C1 segment of cervical spinal cord (tissue), 14 donors: ENCODE measurements at regions not wholly inside any gene's neighbourhood (a gene's known extent, or its start where the extent isn't known, plus 50 kb on each side); places are given as distances from the start of the nearest gene placed in this dataset.

Source experiments
- DNase-seq, 14 donors: peaks; one replicate each; lab custom pipeline; 2025; lab: John Stamatoyannopoulos, UW

DNA sequence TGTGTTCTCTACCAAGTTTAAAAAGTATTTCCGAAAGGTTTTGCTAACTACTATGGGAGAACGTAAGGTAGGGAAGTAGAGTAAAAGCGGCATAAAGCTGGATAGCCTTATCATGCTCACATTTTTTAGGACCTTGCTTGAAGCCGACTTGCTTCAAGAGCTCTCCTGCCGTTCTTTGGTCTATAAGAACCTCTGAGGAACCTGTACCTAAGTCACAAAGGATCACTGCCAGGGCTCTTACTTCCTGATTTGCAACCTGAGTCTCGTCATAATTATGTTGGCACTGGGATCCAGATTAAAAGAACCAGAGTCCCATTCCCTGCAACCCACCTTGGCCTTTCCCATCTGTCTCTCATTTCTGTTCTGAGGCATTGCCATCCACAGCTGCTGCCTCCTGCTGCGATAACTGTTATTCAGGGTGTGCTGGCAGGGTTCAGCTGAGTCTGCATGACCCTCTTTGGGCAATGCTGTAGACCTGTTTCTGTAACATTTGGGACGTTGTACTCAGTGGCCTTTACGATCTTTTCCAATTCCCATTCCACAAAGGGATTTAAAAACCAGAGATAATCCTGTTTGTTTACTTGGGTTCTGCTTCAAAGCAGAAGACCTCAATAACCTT, 131.0 kb upstream of the UMPS start:
- DNase-seq = no peak

DNA sequence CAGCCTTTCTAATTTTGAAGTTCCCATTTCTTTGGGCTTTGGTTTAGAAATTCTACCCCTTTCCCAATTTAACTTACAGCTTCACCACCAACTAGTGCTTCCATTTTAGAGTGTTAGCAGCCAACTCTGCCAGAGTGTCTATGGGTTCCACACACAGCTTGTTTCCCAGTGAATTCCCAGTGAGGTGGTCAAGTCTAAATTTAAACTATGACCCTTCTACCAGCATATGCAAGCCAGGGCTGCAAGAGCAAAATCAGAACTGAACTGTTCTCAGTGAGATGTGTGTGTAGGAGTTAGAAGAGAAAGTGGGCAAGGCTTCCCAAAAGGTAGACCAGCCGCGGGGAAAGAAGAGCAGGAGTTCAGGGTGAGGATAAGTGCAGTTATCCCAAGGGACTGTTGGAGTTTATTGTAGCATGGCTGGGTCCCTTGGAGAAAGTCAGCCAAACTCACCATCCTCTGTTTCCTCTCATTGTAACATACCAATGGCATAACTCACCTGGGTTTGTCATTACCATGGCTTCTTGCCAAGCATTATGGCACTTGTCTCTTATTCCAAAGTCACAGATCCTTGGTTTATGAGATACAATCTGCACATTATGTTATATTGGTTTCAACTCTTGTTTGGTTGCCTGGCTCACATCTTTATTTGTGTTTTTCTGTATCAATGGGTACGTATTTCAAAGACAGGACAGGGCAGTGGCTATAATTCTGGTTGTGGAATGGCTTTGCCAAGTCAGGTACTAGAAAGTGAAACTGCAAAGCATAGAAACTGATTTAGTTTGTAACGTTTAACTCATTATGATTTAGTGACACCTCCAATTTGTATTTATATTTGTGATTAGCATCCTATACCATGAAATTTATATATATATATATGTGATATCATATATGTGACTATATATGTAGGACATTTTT, 130.2 kb upstream of the UMPS start:
- no peak for DNase-seq

DNA sequence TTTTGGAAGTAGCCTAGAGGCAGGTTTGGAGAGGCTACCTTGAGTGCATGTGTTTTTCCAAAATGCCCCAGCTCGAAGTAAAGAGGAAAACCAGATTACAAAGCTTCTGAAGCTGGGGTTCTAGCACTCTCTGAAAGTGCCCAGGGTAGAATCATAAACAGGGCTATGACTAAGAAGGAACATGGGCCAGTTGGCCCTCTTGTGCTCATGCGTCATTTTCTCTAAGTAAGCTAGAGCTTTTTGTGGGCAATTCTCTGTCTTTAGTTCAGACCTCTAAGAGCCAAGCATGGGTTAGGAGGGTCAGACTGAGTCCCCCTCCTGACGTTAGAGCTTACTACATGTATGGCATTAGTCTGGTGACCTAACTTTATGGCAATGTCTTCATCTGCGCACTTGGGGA, 129.5 kb upstream of the UMPS start:
- no peak for DNase-seq

DNA sequence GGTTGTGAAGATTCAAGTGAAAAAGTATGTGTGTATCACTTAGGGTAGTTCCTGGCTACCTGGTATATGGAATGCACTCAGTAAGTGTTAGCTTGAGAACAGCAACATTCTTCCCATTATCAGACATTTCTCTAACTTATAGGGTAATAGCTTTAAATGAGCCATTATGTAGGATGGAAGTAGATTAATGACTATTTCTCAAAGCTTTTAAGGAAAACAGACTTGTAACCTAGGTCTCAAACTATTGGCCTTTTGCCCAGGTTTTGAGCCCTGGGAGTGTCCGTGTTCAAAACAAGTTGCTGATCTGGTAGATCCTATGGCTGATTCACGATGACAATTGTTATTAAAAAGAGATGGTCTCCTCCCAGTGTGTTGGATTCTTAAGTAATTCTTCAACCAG, 129.1 kb upstream of the UMPS start:
- DNase-seq = no peak

DNA sequence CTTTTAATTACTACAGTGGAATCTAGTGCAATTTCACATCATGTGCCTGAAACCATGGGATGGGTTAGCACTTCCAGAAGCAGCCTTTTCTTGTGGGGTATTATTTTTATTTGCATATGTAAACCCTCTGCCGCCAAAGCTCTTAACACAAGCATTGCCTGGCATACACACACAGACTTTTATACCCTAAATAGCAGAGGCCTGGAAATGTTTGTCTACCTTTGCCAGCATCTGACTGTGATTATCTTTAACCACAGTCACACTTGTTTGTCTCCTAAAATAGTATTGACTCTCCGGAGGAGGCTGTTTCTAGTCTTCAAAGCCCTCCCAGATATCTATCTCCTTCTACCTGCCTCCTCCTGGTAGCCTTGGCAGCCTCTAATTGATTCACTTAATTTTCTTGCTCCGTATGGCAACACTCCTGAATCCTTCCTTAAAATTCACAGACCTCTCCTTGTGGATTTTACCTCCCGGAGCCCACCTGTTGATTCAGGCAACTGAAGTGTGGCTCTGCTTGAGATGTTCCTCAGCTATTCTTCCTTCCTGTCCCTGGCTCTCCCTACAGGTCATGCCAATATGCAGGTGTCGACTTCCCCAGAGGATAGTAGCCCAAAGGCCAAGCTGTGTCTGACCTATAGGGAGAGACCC, 127.1 kb upstream of the UMPS start:
- DNase-seq = no peak

DNA sequence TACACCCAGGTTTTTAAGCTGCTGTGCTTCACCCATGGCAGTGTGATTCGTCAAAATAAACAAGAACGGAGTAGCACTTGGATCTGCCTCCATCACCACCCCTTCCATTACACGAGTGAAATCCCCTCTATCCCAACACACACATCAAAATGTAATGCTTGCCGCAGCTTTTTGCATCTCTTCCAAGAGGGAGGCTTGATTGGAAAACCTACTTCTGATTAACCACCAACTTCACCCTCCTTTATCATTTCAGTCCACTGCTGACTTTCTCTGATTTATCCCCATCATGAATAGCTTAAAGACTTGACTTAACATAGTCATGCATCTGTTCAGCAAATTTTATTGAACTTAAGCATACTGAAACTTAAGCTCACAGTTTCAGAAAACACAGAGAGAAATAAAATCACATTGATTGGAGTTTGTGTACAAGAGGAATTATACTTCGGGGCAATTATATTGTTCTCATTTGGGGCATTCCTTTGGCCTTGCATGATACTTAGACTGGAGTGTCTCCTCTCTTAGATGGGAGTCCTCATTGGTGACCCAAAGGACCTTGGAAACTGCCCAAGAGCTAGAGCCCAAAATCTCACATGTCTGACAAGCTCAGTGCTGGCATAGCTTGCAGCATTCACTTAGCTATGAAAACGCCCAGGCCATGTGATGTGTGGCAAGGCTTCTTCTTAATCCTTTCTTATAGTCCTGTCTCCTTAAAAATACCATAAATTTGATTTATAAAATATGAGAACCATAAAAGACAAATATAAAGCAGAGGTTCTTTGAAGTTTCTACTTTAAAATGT, 124.3 kb upstream of the UMPS start:
- no peak for DNase-seq

DNA sequence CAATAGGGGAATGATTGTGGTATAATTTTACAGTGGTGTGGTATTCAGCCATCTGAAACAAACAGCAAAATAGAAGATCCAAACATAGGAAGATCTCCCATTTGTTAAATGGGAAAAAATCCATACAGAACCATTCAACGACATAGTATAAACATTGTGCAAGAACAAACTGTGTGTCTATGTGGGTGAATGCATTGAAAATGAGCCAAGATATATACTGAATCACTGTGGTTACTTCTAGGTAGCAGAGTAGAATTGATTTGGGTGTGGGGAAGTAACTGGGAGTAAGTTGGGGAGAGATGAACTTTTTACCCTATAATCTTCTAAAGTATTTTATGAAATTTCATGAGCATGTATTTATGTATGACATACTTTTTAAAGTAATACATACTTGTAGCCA, 123.1 kb upstream of the UMPS start:
- no peak for DNase-seq

DNA sequence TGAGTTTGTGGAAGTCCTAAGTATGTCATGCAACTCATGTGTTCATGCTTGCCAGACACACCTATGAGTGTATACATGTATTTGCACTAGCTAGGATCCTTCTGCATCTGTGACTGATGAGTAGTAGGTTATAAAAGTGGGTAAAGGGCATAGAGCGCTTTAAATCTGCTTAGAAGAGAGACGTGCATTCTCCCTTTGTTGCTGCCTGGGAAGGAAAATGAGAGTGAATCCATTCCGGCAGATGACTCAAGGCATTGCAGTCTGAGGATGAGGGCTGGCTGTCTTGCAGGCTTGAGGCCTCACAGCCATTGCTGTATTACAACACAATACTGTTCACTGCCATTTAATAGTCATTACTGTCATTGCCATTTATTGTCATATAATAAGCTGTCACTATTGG, 120.8 kb upstream of the UMPS start:
- no peak for DNase-seq

DNA sequence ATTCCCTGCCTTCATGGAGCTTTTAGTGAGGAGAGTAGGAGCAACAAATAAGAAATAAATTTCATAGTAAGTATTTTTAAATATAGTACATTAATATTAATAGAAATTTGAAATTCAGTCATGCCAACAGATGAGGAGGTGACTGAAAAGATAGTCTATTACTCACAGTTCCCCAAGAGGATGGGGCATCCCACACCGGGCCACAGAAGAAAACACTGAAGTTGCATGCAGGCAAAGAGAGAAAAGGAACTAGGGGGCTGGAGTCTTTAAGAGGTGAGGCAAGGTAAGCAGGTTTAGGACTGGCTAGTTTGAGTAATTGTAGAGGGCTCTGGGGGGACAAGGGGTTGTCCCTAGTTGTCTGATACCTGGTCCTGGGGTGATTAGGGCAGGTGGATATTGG, 120.1 kb upstream of the UMPS start:
- DNase-seq = no peak

DNA sequence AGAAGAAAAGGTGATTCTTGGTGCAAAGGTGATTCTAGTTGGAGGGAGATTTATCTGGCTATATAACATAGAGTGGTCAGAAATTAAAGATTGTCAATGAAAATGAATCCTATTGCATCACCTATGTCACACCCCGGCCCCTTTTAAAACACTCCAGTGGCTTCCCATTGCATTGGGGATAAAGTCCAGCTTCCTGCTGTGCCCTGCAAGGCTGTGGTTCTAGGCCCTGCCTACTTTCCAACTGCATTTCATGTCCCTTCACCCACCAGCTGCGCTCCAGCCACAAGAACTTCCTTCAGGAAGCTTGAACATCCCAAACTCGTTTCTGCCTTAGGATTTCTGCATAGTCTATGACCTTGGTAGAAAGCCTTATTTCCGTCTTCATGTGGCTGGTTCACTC, 118.7 kb upstream of the UMPS start:
- no peak for DNase-seq

DNA sequence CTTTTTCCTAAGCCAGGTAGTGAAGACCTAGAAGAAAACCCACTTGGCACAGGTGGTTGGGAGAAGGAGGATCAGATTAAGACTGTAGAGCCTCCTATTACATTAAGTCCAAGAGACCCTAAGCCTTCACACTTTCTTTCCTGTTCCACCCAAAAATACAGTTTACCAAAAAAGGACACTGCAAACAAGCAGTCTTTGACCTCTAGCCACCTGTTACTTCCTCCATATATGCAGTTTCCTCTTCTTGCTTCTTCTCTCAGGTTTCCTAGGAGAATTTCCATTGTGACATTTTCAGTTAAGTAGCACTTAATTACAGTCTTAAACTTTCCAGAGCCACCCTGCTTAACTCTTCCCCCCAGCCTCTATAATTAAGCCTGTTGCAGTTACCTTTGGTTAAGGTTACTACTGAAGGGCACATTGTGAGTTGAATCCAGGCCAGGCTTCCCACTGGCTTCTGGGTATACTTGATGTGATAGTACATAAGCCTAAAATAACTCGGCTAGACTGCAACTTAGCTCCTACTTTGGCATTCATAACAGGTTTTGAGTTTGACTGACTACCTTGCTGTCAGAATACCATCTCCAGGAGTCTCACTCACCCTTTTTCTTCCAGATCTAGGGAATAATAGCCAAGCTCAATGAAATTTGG, 114.2 kb upstream of the UMPS start:
- DNase-seq = no peak

DNA sequence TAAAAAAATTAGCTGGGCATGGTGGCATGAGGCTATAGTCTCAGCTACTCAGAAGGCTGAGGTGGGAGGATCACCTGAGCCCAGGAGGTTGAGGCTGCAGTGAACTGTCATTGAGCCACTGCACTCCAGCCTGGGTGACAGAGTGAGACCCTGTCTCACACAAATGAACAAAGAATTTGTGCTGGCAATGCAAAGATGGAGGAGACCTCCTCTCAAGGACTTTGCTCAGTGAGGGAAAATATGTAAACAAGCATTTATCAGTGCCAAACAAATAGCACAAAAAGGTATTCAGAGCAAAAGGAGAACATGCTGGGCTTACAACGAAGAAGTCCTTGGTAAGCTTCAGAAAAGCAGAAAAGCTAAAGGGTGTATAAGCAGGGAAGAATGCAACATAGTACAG, 113.1 kb upstream of the UMPS start:
- DNase-seq = no peak

DNA sequence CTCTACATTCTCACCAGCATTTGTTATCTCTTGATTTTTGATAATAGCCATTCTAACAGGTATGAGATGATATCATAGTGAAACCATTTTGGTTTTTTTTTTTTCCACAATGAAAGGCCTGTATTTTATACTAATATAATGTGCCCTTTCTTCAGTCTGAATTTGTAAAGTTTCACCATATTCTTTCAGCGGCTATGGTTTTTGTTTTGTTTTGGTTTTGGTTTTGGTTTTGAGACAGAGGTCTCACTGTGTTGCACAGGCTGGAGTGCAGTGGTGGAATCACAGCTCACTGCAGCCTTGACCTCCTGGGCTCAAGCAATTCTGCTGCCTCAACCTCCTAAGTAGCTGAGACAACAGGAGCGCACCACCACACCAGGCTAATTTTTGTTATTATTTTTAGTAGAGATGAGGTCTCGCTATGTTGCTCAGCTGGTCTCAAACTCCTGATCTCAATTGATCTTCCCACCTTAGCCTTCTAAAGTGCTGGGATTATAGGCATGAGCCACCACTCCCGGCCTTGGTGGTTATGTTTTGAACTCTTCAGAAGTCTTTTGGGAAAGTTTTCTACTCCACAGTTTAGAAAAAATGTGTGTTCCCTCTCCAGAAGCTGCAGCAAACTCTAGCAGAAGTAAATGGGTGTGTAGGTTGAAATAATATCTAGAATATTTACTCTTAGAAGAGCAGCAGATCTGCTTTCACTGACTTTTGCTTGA, 110.2 kb upstream of the UMPS start:
- no peak for DNase-seq

DNA sequence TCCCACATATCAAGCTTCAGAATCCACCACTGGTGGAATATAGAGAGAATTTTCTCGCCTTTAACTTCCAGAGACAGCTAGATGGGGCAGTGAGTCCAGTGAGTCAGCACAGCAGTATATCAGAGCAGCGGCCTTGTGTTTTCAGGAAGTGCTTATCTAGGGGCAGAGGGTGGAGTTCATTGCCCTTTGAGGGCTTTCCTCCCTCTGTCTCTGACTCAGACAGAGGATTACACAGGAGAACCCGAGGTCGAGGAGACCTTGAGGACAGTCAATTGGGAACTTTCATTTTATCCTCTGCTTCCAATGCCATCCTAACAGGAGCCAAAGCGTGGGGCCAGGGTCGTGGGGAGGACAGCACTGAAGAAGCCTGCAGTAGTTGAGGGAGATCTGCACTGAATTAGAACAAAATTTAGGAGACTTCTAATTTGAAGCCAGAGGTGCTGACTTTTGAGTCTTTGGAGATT, 109.6 kb upstream of the UMPS start:
- DNase-seq = no peak

DNA sequence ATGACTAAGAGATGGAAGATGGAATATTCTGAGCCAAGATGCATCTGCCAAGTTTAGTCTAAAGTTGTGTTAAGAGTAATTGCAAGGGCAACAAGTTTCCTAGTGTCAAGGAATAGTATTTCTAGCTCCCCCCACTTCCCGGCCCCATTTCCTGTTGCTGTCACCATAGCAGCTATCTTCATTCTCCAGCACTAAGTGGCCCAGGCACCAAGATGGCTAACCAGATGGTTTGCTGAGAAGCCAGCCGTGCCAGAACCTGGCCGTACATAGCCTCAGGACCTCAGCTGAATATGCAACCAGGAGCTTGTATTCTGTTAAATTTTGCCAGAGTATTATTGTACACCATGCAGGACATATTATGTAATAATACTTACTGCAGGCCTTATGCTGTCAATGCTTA, 108.8 kb upstream of the UMPS start:
- DNase-seq = no peak

DNA sequence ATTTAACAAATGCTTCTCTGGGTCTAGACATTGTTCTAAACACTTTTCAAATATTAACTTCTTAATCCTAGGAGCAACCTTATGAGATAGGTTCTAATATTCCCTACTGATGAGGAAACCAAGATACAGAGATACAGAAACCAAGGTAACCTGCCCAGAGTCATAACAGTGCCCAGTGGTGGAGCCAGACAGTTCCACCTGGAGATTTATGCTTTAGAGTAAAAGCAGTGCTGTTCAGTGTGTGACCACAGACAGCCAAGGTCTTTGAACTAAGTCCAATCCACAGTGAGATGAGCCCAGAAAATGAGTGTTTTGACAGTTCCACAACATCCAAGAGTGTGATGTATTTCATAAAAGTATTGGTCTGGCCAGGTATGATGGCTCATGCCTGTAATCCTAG, 105.2 kb upstream of the UMPS start:
- DNase-seq = no peak

DNA sequence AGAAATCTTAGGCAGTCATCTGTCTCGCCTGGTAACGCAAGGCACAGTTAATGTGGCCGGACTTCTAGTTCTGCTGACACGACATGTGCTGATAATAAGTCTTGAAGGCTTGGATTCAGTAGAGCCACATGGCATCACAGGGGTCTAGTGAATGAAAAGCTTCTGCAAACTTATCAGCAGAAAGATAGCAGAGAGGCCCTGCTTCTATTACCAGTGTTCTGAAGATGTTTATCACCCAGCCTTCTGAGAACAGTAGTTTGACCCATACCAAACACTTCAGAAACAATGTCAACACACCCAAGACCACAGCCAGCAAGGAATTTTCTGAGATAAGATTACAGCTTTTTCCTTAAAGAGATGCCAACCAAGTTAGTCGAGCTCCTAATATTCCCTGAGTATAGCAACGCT, 102.7 kb upstream of the UMPS start:
- no peak for DNase-seq

DNA sequence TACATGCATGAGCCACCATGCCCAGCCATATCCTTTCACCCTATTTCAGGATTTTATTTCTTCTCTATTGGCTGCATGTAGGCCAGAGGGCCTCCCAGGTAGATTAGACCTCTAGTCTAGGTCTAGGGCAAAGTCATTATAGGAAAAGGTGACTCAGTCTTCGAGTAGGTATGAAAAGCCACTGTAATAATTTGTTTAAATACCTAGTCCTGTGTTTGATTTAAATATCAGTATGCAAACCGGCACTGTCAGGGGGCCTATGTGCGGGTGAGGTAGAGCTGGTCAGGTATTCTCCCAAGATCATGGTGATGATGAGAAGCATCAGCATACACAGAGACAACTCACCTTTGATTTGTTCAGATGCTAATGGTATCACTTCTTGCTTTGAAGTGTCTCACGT, 101.4 kb upstream of the UMPS start:
- no peak for DNase-seq

DNA sequence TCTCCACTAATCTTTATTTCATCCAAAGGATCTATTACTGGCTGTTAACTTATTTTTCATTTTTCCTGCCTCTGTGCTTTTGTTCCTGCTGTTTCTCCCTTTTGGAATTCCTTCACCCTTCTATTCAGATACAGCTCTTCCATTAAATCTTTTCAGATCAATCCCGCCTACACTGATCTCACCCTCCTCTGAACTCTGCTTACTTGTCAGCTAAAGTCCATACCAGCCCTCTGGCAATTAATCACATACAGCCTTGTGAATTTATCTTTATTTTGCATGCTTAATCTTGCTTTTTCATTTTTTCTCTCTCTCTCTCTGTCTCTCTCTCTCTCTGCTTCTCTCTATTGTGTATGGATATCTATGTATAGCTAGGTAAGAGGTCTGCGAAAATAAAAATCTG, 100.8 kb upstream of the UMPS start:
- no peak for DNase-seq

DNA sequence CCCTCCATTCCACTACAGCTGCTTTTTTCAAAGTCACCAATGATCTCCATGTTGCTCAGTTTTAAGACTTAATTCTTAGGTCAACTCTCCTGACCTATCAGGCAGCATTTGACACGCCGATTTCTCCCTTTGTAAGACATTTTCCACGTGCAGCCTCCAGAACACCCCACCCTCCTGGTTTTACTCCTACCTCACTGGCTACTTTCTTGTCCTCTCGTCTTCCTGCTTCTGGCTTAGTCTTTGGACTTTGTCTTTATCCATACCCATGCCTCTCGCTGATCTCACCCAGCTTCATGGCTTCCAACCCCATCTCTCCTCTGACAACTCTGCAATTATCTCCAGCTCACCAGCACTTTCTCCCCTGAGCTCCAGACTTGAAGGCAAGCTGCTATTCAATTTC, 99.3 kb upstream of the UMPS start:
- no peak for DNase-seq

DNA sequence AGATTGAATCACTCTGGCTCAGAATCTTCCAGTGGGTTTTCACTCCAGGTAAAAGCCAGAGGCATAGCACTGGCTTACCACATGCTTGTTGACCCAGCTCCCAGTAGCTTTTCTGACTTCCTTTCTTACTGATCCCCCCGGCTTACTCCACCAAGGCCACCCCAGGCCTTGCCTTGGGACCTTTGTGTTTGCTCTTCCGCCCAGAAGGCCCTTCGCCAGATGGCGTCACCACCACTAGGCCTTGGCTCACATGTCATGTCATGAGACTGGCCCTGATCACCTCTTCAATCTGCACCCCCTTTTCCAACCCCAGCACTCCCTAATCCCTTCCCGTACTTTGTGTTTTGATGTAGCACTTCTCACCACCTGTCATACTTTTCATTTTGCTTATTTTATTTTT, 98.5 kb upstream of the UMPS start:
- no peak for DNase-seq
